ENCODE measurements at regions not wholly inside any gene's neighbourhood (a gene's known extent, or its start where the extent isn't known, plus 50 kb on each side); places are given as distances from the start of the nearest gene placed in this dataset.

- TF ChIP-seq CTCF (IDR thresholded peaks at IDR 0.05; ENCODE audit: low read depth, low read length) = no peak
- TF ChIP-seq MAX (IDR thresholded peaks at IDR 0.05; ENCODE audit: low read depth, low read length) = no peak
- no peak for TF ChIP-seq POLR2A (IDR thresholded peaks at IDR 0.05; ENCODE audit: extremely low read depth, insufficient read length)
- no peak for TF ChIP-seq MYC (IDR thresholded peaks at IDR 0.05; ENCODE audit: low read depth, low read length)
Measured at GRCh38 chr20:47878601-47879027, 93.3 kb upstream of the SULF2 start.
